GM23248 (cell line): ENCODE measurements at regions not wholly inside any gene's neighbourhood (a gene's known extent, or its start where the extent isn't known, plus 50 kb on each side); places are given as distances from the start of the nearest gene placed in this dataset.
"Not testable (repeated sequence)": the region's sequence is repeated elsewhere in the genome, so short reads cannot be mapped to it uniquely, and the experiment has no call there.

ENCODE experiments used
- DNase-seq: peaks from one replicate; pipeline ENCODE4 v3.0.0-alpha.2; 2015
- H2AFZ ChIP-seq: fragments of 200-600 bp; sonication (generic); 2 replicates; pipeline ENCODE4 v1.6.1; 2016; ENCODE audit warnings: antibody characterized with exemption
- H3F3A ChIP-seq: fragments of 200-600 bp; sonication (generic); 2 replicates; pipeline ENCODE4 v1.6.1; 2016; ENCODE audit warnings: mild to moderate bottlenecking, antibody characterized with exemption, mixed run types; ENCODE audit not compliant: insufficient read depth
- H3K27ac ChIP-seq: fragments of 200-600 bp; sonication (generic); 2 replicates; pipeline ENCODE4 v1.5.1; 2016; ENCODE audit warnings: mild to moderate bottlenecking
- H3K27me3 ChIP-seq: fragments of 200-600 bp; sonication (generic); replicated peaks from 2 replicates; pipeline ENCODE4 v1.6.1; 2016; ENCODE audit warnings: mild to moderate bottlenecking; ENCODE audit not compliant: insufficient read depth
- H3K36me3 ChIP-seq: fragments of 200-600 bp; sonication (generic); 2 replicates; pipeline ENCODE4 v1.6.1; 2016; ENCODE audit warnings: low read depth, mild to moderate bottlenecking
- H3K4me1 ChIP-seq: fragments of 200-600 bp; sonication (generic); 2 replicates; pipeline ENCODE4 v1.6.1; 2016; ENCODE audit warnings: mild to moderate bottlenecking; ENCODE audit not compliant: insufficient read depth
- H3K4me2 ChIP-seq: fragments of 200-600 bp; sonication (generic); one replicate; pipeline ENCODE4 v1.6.1; 2016; ENCODE audit warnings: mild to moderate bottlenecking; ENCODE audit not compliant: unreplicated experiment
- H3K4me3 ChIP-seq: fragments of 200-600 bp; sonication (generic); 2 replicates; pipeline ENCODE4 v1.5.1; 2016; ENCODE audit warnings: mild to moderate bottlenecking
- H3K79me2 ChIP-seq: fragments of 200-600 bp; sonication (generic); 2 replicates; pipeline ENCODE4 v1.6.1; 2016; ENCODE audit warnings: mild to moderate bottlenecking; ENCODE audit not compliant: insufficient read depth
- H3K9ac ChIP-seq: fragments of 200-600 bp; sonication (generic); 2 replicates; pipeline ENCODE4 v1.6.1; 2016; ENCODE audit warnings: mild to moderate bottlenecking
- H3K9me2 ChIP-seq: fragments of 200-600 bp; sonication (generic); 2 replicates; pipeline ENCODE4 v1.6.1; 2016; ENCODE audit warnings: mixed run types, mild to moderate bottlenecking, moderate library complexity; ENCODE audit not compliant: insufficient read depth
- H3K9me3 ChIP-seq: fragments of 200-600 bp; sonication (generic); one replicate; pipeline ENCODE4 v1.6.1; 2017; ENCODE audit warnings: low read depth
- H4K20me1 ChIP-seq: fragments of 200-600 bp; sonication (generic); 2 replicates; pipeline ENCODE4 v1.6.0; 2016; ENCODE audit not compliant: insufficient read depth
- WGBS, 2 experiments: methylation state at CpG; one replicate each; pipeline ENCODE4 v1.1.6; 2015 to 2017; ENCODE audit warnings: low lambda C conversion rate in 2 of 2, low coverage in 1 of 2; ENCODE audit errors: missing lambda C conversion rate in 2 of 2; 5-methylcytosine and 5-hydroxymethylcytosine counted together
- in situ Hi-C: fragments of 300-500 bp; cut with MboI; formaldehyde crosslinking; loops from 2 replicates; pipeline ENCODE4 v1.15.0; 2020

- H3F3A ChIP-seq, H3K9me3 ChIP-seq, in situ Hi-C loops, H3K9ac ChIP-seq, H3K36me3 ChIP-seq, H3K9me2 ChIP-seq, H3K79me2 ChIP-seq, H3K4me3 ChIP-seq, H3K4me1 ChIP-seq, H3K27me3 ChIP-seq, H2AFZ ChIP-seq, DNase-seq, H3K27ac ChIP-seq, H3K4me2 ChIP-seq, H4K20me1 ChIP-seq: not testable (repeated sequence)
- no CpG with 5 or more reads among the region's 2 CpGs for WGBS, 2 experiments
Observed at GRCh38 chr1:145504310-145504709, 78.9 kb upstream of the NBPF20 start.

- H3K9me3 ChIP-seq, H4K20me1 ChIP-seq, in situ Hi-C loops, H3K4me1 ChIP-seq, H3F3A ChIP-seq, H2AFZ ChIP-seq, H3K27me3 ChIP-seq, H3K79me2 ChIP-seq, H3K27ac ChIP-seq, H3K36me3 ChIP-seq, H3K4me2 ChIP-seq, H3K4me3 ChIP-seq, H3K9ac ChIP-seq, H3K9me2 ChIP-seq, DNase-seq: not testable (repeated sequence)
- WGBS, 2 experiments: no CpG with 5 or more reads among the region's 5 CpGs
Observed at GRCh38 chr1:145500251-145500650, 74.8 kb upstream of the NBPF20 start.

GRCh38 chr1:145495077-145495871 lies 69.9 kb upstream of the NBPF20 start:
- H3K9me3 ChIP-seq, H3K27ac ChIP-seq, H3K9me2 ChIP-seq, H3K4me3 ChIP-seq, H3K4me2 ChIP-seq, H2AFZ ChIP-seq, H3K4me1 ChIP-seq, H4K20me1 ChIP-seq, H3K79me2 ChIP-seq, DNase-seq, H3K27me3 ChIP-seq, in situ Hi-C loops, H3K36me3 ChIP-seq, H3F3A ChIP-seq, H3K9ac ChIP-seq: not testable (repeated sequence)
- 49 to 55% methylated on average over 3 to 4 of the region's 7 CpGs for WGBS, 2 experiments

GRCh38 chr1:145488193-145488933 lies 63.0 kb upstream of the NBPF20 start:
- in situ Hi-C loops, H2AFZ ChIP-seq, H3K79me2 ChIP-seq, H3F3A ChIP-seq, H4K20me1 ChIP-seq, H3K36me3 ChIP-seq, H3K9me3 ChIP-seq, H3K9me2 ChIP-seq, H3K4me1 ChIP-seq, H3K4me2 ChIP-seq, DNase-seq, H3K27me3 ChIP-seq, H3K4me3 ChIP-seq, H3K27ac ChIP-seq, H3K9ac ChIP-seq: not testable (repeated sequence)
- 33 to 76% methylated on average over 5 to 15 of the region's 31 CpGs for WGBS, 2 experiments

- H3K4me3 ChIP-seq, in situ Hi-C loops, H3K36me3 ChIP-seq, H4K20me1 ChIP-seq, H3K9ac ChIP-seq, DNase-seq, H3K9me2 ChIP-seq, H3K9me3 ChIP-seq, H3K27me3 ChIP-seq, H3F3A ChIP-seq, H2AFZ ChIP-seq, H3K4me1 ChIP-seq, H3K79me2 ChIP-seq, H3K27ac ChIP-seq: not testable (repeated sequence)
- 3% methylated on average over 27 of the region's 36 CpGs for WGBS, 2 experiments
- peak overlapping the region; percentile 42 for H3K4me2 ChIP-seq
Observed at GRCh38 chr1:145487156-145487555, 61.8 kb upstream of the NBPF20 start.

- H3K4me3 ChIP-seq, H3K36me3 ChIP-seq, H3F3A ChIP-seq, H3K27ac ChIP-seq, H3K4me2 ChIP-seq, DNase-seq, H4K20me1 ChIP-seq, H3K79me2 ChIP-seq, H3K9me2 ChIP-seq, H3K9ac ChIP-seq, H3K9me3 ChIP-seq, H3K27me3 ChIP-seq, H2AFZ ChIP-seq, in situ Hi-C loops, H3K4me1 ChIP-seq: not testable (repeated sequence)
- 73 to 74% methylated on average over 4 of the region's 4 CpGs for WGBS, 2 experiments
Observed at GRCh38 chr1:145484257-145484656, 58.9 kb upstream of the NBPF20 start.

- H3F3A ChIP-seq, H3K4me1 ChIP-seq, H3K79me2 ChIP-seq, H3K4me3 ChIP-seq, H3K27ac ChIP-seq, H4K20me1 ChIP-seq, H3K9me2 ChIP-seq, in situ Hi-C loops, H3K9ac ChIP-seq, H3K36me3 ChIP-seq, H2AFZ ChIP-seq, H3K27me3 ChIP-seq, DNase-seq, H3K9me3 ChIP-seq, H3K4me2 ChIP-seq: not testable (repeated sequence)
- 18 to 20% methylated on average over 7 to 8 of the region's 8 CpGs for WGBS, 2 experiments
Observed at GRCh38 chr1:145482214-145482860, 56.9 kb upstream of the NBPF20 start.
